B cell (primary cell): ENCODE measurements at regions not wholly inside any gene's neighbourhood (a gene's known extent, or its start where the extent isn't known, plus 50 kb on each side); places are given as distances from the start of the nearest gene placed in this dataset.

Experiments
- ATAC-seq: fragments of 200-7000 bp; cut with Tn5 transposase; one replicate; pipeline ENCODE4 v1.10.0; 2021; ENCODE audit warnings: low read depth, mild to moderate bottlenecking, moderate number of reproducible peaks, moderate library complexity
- CTCF ChIA-PET: fragments of 350-600 bp; sonication (Branson Sonifier 250); formaldehyde crosslinking; loops from one replicate; lab custom pipeline; 2021; ENCODE audit warnings: antibody characterized with exemption, inconsistent platforms; lab: Charles Lee
- POLR2A ChIA-PET: fragments of 350-600 bp; sonication (Branson Sonifier 250); formaldehyde crosslinking; loops from one replicate; lab custom pipeline; 2021; ENCODE audit warnings: antibody characterized with exemption; lab: Charles Lee
- DNase-seq: peaks from one replicate; pipeline ENCODE4 v3.0.0; 2013
- H2AFZ ChIP-seq: 2 replicates; pipeline ENCODE4 v1.6.1; 2012; ENCODE audit warnings: mild to moderate bottlenecking, low read depth, low read length; ENCODE audit not compliant: insufficient read depth, poor library complexity, severe bottlenecking
- H3K27ac ChIP-seq, 2 donors: 1 replicate in 1 of 2; 2 replicates in 1 of 2; pipeline ENCODE4 v1.5.1; 2012 to 2013; ENCODE audit warnings: low read length in 2 of 2, mild to moderate bottlenecking in 2 of 2, moderate library complexity in 1 of 2
- H3K27me3 ChIP-seq, 4 experiments: fragments of 200-600 bp in 1 of 4; sonication (generic) in 1 of 4; replicated peaks in 1 of 4; 1 replicate in 2 of 4; 2 replicates in 2 of 4; pipeline versions ENCODE4 v1.6.1 to v1.7.0; 2013 to 2016; ENCODE audit warnings: low read length in 3 of 4, mild to moderate bottlenecking in 2 of 4, mixed read lengths in 1 of 4, moderate library complexity in 1 of 4; ENCODE audit not compliant: insufficient read depth in 4 of 4, control insufficient read depth in 3 of 4; ENCODE audit errors: control extremely low read depth in 1 of 4
- H3K36me3 ChIP-seq, 2 experiments: replicated peaks in 1 of 2; 1 replicate in 1 of 2; 2 replicates in 1 of 2; pipeline versions ENCODE4 v1.6.1 to v1.7.1; 2013; ENCODE audit warnings: low read length in 1 of 2; ENCODE audit not compliant: insufficient read depth in 2 of 2, control insufficient read depth in 1 of 2; ENCODE audit errors: control extremely low read depth in 1 of 2, extremely low read depth in 1 of 2
- H3K4me1 ChIP-seq, 2 donors: fragments of 200-600 bp in 1 of 2; sonication (generic) in 1 of 2; 1 replicate in 1 of 2; 2 replicates in 1 of 2; pipeline versions ENCODE4 v1.5.1 to v1.6.1; 2013 to 2017; ENCODE audit warnings: low read length in 2 of 2; ENCODE audit not compliant: control insufficient read depth in 2 of 2, insufficient read depth in 2 of 2
- H3K4me2 ChIP-seq: replicated peaks from 2 replicates; pipeline ENCODE3; 2012; ENCODE audit warnings: mild to moderate bottlenecking, low read depth, low read length; ENCODE audit not compliant: poor library complexity, severe bottlenecking
- H3K4me3 ChIP-seq, 5 experiments: fragments of 200-600 bp in 1 of 5; sonication (generic) in 1 of 5; 1 replicate in 3 of 5; 2 replicates in 2 of 5; pipeline versions ENCODE4 v1.5.1 to v1.7.0; 2011 to 2016; ENCODE audit warnings: low read length in 4 of 5, mild to moderate bottlenecking in 4 of 5, low read depth in 2 of 5, control low read depth in 1 of 5, moderate library complexity in 1 of 5; ENCODE audit not compliant: insufficient read depth in 1 of 5; ENCODE audit errors: control extremely low read depth in 1 of 5, extremely low read depth in 1 of 5
- H3K79me2 ChIP-seq: fragments of 200-600 bp; sonication (generic); one replicate; pipeline ENCODE4 v1.6.0; 2016; ENCODE audit warnings: low read length; ENCODE audit not compliant: control insufficient read depth, insufficient read depth
- H3K9ac ChIP-seq: fragments of 200-600 bp; sonication (generic); 2 replicates; pipeline ENCODE4 v1.6.1; 2017; ENCODE audit warnings: mild to moderate bottlenecking, low read length, moderate library complexity
- H3K9me3 ChIP-seq, 3 donors: one replicate each; pipeline versions ENCODE4 v1.6.1 to v1.7.1; 2013; ENCODE audit warnings: low read length in 2 of 3; ENCODE audit not compliant: control insufficient read depth in 2 of 3, insufficient read depth in 1 of 3; ENCODE audit errors: control extremely low read depth in 1 of 3
- H4K20me1 ChIP-seq: 2 replicates; pipeline ENCODE4 v1.6.0; 2012; ENCODE audit warnings: mild to moderate bottlenecking, low read length; ENCODE audit not compliant: insufficient read depth, control insufficient read depth, poor library complexity, severe bottlenecking
- H3K27ac Mint-ChIP-seq: one replicate; pipeline ENCODE4 v1.8.0; 2021; ENCODE audit warnings: mixed read lengths
- H3K27me3 Mint-ChIP-seq: one replicate; pipeline ENCODE4 v1.8.0; 2021; ENCODE audit warnings: mixed read lengths
- H3K4me1 Mint-ChIP-seq: one replicate; pipeline ENCODE4 v1.8.0; 2021; ENCODE audit warnings: mixed read lengths
- H3K4me3 Mint-ChIP-seq: one replicate; pipeline ENCODE4 v1.8.0; 2021; ENCODE audit warnings: mixed read lengths
- H3K9me3 Mint-ChIP-seq: one replicate; pipeline ENCODE4 v1.8.0; 2022; ENCODE audit warnings: mixed read lengths; ENCODE audit not compliant: insufficient read depth
- EZH2 ChIP-seq: IDR thresholded peaks from 2 replicates; pipeline ENCODE4 v1.6.1; 2012; ENCODE audit warnings: borderline replicate concordance, low read depth, mild to moderate bottlenecking, moderate library complexity, low read length; ENCODE audit not compliant: insufficient read depth, poor library complexity, severe bottlenecking
- WGBS: methylation state at CpG from one replicate; pipeline ENCODE4 v1.1.5; 2013; ENCODE audit warnings: missing lambda C conversion rate; ENCODE audit not compliant: insufficient coverage; 5-methylcytosine and 5-hydroxymethylcytosine counted together
- intact Hi-C: fragments of 100-400 bp; cut with micrococcal nuclease; formaldehyde crosslinking; loops from one replicate; pipeline ENCODE4 v1.10.0; 2022
- TF ChIP-seq, protein P1 (sequence below): fragments of 200-600 bp; IDR thresholded peaks from one replicate; pipeline ENCODE4 v1.8.0; 2022; ENCODE audit warnings: antibody characterized with exemption, mild to moderate bottlenecking

DNA sequence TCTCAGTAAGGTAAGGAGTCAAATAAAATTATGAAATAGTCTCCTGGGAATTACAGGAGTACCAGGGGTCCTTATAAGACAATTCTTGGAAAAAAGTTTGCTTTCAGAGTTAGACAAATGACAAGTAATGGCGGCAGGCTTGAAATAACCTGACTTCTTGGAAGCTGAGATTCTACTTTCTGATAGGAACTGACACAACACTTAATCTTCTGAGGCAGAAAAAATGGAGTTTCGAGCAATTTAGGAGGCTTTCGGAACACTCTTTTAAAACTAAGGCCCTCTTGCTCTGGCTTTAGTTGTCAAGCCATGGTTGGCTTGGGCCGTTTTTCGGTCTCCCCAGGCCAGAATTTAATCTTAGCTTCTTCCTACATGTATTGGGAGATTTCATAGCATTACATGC is 260.0 kb downstream of the GATA3 start:
- Histone ChIP-seq H2AFZ (no peak overlapping the region), H3K27ac (no peak overlapping the region), H3K4me2 (no peak overlapping the region), H3K9ac (no peak overlapping the region), H3K79me2 (no peaks in the 10 kb centered on the region), H4K20me1 (no peaks in the 10 kb centered on the region), H3K4me1 (no peaks in the 10 kb centered on the region), H3K27me3 (peaks cover 0 to 3% (median 0%) of the 10 kb centered on the region in 4 experiments), H3K9me3 (peaks cover 0 to 7% (median 0%) of the 10 kb centered on the region in 3 donors), H3K36me3 (no peaks in the 10 kb centered on the region), H3K4me3 (no peak overlapping the region)
- intact Hi-C loops = no loop called here
- Mint-ChIP-seq H3K27me3 (no peaks in the 10 kb centered on the region), H3K4me1 (no peaks in the 10 kb centered on the region), H3K27ac (no peak overlapping the region), H3K4me3 (no peak overlapping the region), H3K9me3 (no peaks in the 10 kb centered on the region)
- DNase-seq (no peak), ATAC-seq (no peak)
- WGBS = no CpG with 5 or more reads among the region's 5 CpGs
- CTCF ChIA-PET = no interaction called here
- POLR2A ChIA-PET = no interaction called here
- TF ChIP-seq, protein P1, sequence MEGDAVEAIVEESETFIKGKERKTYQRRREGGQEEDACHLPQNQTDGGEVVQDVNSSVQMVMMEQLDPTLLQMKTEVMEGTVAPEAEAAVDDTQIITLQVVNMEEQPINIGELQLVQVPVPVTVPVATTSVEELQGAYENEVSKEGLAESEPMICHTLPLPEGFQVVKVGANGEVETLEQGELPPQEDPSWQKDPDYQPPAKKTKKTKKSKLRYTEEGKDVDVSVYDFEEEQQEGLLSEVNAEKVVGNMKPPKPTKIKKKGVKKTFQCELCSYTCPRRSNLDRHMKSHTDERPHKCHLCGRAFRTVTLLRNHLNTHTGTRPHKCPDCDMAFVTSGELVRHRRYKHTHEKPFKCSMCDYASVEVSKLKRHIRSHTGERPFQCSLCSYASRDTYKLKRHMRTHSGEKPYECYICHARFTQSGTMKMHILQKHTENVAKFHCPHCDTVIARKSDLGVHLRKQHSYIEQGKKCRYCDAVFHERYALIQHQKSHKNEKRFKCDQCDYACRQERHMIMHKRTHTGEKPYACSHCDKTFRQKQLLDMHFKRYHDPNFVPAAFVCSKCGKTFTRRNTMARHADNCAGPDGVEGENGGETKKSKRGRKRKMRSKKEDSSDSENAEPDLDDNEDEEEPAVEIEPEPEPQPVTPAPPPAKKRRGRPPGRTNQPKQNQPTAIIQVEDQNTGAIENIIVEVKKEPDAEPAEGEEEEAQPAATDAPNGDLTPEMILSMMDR = no peak
- TF ChIP-seq EZH2 = no peak

DNA sequence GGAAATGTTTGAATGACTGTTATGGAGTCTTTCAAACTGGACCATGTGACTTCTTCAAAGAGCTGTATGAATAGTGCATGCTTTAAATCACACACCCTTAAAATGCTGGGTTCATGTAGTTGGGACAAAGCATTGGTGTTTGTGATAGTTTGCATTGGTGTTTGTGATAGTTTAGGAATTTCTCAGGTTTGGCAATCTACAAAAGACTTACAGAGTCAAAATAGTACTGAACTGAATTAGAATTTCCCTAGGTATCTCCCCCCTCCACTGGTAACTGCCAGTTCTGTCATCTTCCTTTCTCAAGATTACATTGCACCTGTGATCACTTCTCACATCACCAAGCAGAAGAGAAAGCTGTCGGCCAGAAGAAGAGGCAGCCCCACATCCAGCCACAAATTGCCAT is 261.1 kb downstream of the GATA3 start:
- H3K9me3 ChIP-seq = peaks cover 0 to 7% (median 0%) of the 10 kb centered on the region in 3 donors
- H3K4me3 ChIP-seq = no peak overlapping the region
- POLR2A ChIA-PET = no interaction called here
- Mint-ChIP-seq H3K27me3 (peaks cover 4% of the 10 kb centered on the region), H3K27ac (no peak overlapping the region), H3K9me3 (no peaks in the 10 kb centered on the region), H3K4me1 (no peaks in the 10 kb centered on the region), H3K4me3 (no peak overlapping the region)
- H4K20me1 ChIP-seq = no peaks in the 10 kb centered on the region
- WGBS = 17% methylated on average over 1 of the region's 1 CpG
- H3K27ac ChIP-seq = no peak overlapping the region
- H3K4me1 ChIP-seq = no peaks in the 10 kb centered on the region
- DNase-seq (no peak), ATAC-seq (no peak)
- no peaks in the 10 kb centered on the region for H3K36me3 ChIP-seq
- no peak overlapping the region for H2AFZ ChIP-seq
- intact Hi-C loops = no loop called here
- peaks cover 0 to 3% (median 0%) of the 10 kb centered on the region in 4 experiments for H3K27me3 ChIP-seq
- TF ChIP-seq, protein P1 = no peak
- no peak for TF ChIP-seq EZH2
- H3K4me2 ChIP-seq = no peak overlapping the region
- CTCF ChIA-PET = no interaction called here
- H3K79me2 ChIP-seq = no peaks in the 10 kb centered on the region
- H3K9ac ChIP-seq = no peak overlapping the region
